ENCODE measurements at regions not wholly inside any gene's neighbourhood (a gene's known extent, or its start where the extent isn't known, plus 50 kb on each side); places are given as distances from the start of the nearest gene placed in this dataset.

DNA sequence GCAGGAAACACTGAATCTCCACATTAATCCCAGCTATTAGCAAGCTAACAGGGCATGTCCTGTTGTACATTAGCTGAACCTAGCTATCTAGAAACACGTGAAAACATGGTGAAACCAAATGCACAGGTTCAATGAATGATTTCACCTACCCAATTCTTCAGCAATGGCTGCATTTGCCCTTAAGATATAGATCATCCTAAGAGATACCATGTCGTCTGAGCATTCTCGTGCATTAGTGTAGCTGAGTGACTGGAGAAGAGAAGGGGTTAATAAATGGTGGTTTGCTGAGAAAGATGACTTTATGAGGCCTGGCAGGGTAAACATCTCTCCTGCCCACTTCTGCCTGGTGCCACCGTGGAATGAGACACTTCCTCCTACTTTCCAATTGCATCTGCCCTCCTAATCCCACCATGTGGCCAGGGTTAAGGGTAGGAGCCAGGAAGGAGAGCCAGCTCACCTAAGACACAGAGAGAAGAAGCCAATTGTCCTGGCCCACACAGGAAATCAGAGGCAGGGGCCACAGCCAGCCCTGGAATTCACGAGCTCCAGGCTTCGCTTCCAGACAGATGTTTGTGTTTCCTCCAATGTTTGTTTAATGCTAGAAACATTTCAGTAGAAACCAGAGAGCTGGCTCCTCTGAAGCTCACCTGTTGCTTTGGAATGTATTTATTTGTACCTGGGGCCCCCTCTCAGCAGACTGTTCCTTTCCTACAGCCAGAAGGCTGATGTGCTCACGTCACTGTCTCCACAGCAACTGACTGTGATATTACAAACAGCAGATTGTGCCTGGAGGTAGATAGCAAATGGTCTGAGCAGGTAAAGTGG is 126.0 kb upstream of the PARP11 start:
- Histone ChIP-seq H3K4me1 (no peaks in the 10 kb centered on the region), H3K27me3 (ENCODE audit: low read depth) (no peaks in the 10 kb centered on the region), H3K27ac (peak overlapping the region; percentile 77), H3K36me3 (no peaks in the 10 kb centered on the region), H3K4me3 (no peak overlapping the region), H3K9me3 (no peaks in the 10 kb centered on the region)
- ATAC-seq (peak; percentile 91 to 95), DNase-seq (peak; percentile 72)
- no peak for TF ChIP-seq CTCF (IDR thresholded peaks at IDR 0.05)
- intact Hi-C loops (cut with DNase I), result no loop called here

GRCh38 chr12:3998397-3998796 is 125.2 kb upstream of the PARP11 start:
- intact Hi-C loops (cut with DNase I), result no loop called here
- Histone ChIP-seq H3K9me3 (no peaks in the 10 kb centered on the region), H3K4me3 (no peak overlapping the region), H3K27ac (peak overlapping the region; percentile 77), H3K4me1 (no peaks in the 10 kb centered on the region), H3K27me3 (ENCODE audit: low read depth) (peaks cover 4% of the 10 kb centered on the region), H3K36me3 (no peaks in the 10 kb centered on the region)
- TF ChIP-seq CTCF (IDR thresholded peaks at IDR 0.05), result no peak
- DNase-seq, result no peak
- peak; percentile 4 to 14 for ATAC-seq

DNA sequence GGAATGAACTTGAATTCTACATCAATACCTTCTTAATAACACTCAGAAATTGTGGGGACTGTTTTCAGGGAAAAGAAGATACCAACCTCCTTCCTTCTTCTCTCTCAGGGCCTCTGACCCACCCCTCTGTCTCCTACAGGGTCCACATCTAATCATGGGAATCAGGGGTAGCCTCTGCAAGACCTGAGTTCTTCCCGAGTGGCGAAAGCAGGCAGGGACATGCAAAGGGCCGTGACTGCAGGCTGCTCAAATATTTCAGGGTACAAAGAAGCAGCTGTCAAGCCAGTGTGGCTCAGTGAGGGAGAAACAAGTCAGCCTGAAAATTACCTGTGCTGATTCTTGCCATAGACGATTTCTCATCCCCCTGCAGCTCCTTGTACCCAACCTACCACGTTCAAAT is 123.1 kb upstream of the PARP11 start:
- Histone ChIP-seq H3K36me3 (no peaks in the 10 kb centered on the region), H3K4me3 (no peak overlapping the region), H3K4me1 (no peaks in the 10 kb centered on the region), H3K27me3 (ENCODE audit: low read depth) (peaks cover 5% of the 10 kb centered on the region), H3K9me3 (no peaks in the 10 kb centered on the region), H3K27ac (no peak overlapping the region)
- no peak for TF ChIP-seq CTCF (IDR thresholded peaks at IDR 0.05)
- intact Hi-C loops (cut with DNase I), result no loop called here
- no peak for DNase-seq
- no peak for ATAC-seq

DNA sequence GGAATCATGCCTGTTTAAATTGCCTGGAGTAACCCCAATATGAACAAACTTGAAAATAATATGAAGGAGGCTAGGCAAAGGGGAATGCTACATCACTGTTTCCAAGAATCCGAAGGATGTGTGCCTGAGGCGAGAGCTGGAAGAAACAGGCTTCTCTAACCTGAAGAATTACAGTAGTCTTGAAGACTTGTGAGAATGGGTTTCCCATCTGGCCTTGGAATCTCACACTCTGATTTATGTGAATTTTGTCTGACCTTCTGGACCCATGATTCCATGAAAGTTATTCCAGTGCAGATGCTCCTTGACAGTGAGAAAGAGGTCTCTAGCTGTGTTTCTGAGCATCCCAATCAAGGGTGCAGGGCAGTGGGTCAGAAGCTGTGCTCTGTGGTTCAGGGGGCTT is 122.1 kb upstream of the PARP11 start:
- intact Hi-C loops (cut with DNase I), result loop anchor here (2.0 kb wide), 1 partner anchor 41 kb away; no protein-coding TSS in a partner anchor
- no peak for DNase-seq

GRCh38 chr12:3994500-3994899 is 121.3 kb upstream of the PARP11 start:
- no peaks in the 10 kb centered on the region for H3K9me3 ChIP-seq
- intact Hi-C loops (cut with DNase I), result loop anchor here (2.0 kb wide), 1 partner anchor 42 kb away; no protein-coding TSS in a partner anchor

More for the DNA sequence above, 122.1 kb upstream of the PARP11 start:
- no peak overlapping the region for H3K27ac ChIP-seq
- no peak for TF ChIP-seq CTCF (IDR thresholded peaks at IDR 0.05)
- peaks cover 5% of the 10 kb centered on the region for H3K27me3 ChIP-seq (ENCODE audit: low read depth)
- H3K4me1 ChIP-seq, result no peaks in the 10 kb centered on the region
- H3K9me3 ChIP-seq, result no peaks in the 10 kb centered on the region
- H3K36me3 ChIP-seq, result no peaks in the 10 kb centered on the region
- ATAC-seq, result no peak
- no peak overlapping the region for H3K4me3 ChIP-seq

More at GRCh38 chr12:3994500-3994899, 121.3 kb upstream of the PARP11 start:
- ATAC-seq, result no peak
- no peak for DNase-seq
- no peaks in the 10 kb centered on the region for H3K36me3 ChIP-seq
- TF ChIP-seq CTCF (IDR thresholded peaks at IDR 0.05), result no peak
- peaks cover 12% of the 10 kb centered on the region for H3K27me3 ChIP-seq (ENCODE audit: low read depth)
- no peaks in the 10 kb centered on the region for H3K4me1 ChIP-seq
- no peak overlapping the region for H3K4me3 ChIP-seq
- no peak overlapping the region for H3K27ac ChIP-seq
